PFSK-1 (cell line): ENCODE measurements at regions not wholly inside any gene's neighbourhood (a gene's known extent, or its start where the extent isn't known, plus 50 kb on each side); places are given as distances from the start of the nearest gene placed in this dataset.

Experiments used
- FOXP2 ChIP-seq: optimal IDR thresholded peaks from 2 replicates; pipeline ENCODE3; 2011; ENCODE audit warnings: borderline replicate concordance, control low read depth, inconsistent platforms; ENCODE audit not compliant: insufficient read depth; ENCODE audit errors: extremely low read length, extremely low read depth
- POLR2AphosphoS5 ChIP-seq: IDR thresholded peaks from 2 replicates; pipeline ENCODE4 v1.6.1; 2012; ENCODE audit warnings: low read depth, mild to moderate bottlenecking, control low read depth, low read length, moderate library complexity
- REST ChIP-seq, 2 experiments: IDR thresholded peaks; 2 replicates each; pipeline versions ENCODE4 v1.6.1 to v1.8.0; 2011 to 2012; ENCODE audit warnings: low read depth in 2 of 2, low read length in 2 of 2, control low read depth in 1 of 2, inconsistent platforms in 1 of 2, mild to moderate bottlenecking in 1 of 2, moderate library complexity in 1 of 2; ENCODE audit not compliant: insufficient read depth in 1 of 2
- TAF1 ChIP-seq: IDR thresholded peaks from 2 replicates; pipeline ENCODE4 v1.6.1; 2012; ENCODE audit warnings: low read length, control low read depth, borderline replicate concordance; ENCODE audit not compliant: insufficient read depth

DNA sequence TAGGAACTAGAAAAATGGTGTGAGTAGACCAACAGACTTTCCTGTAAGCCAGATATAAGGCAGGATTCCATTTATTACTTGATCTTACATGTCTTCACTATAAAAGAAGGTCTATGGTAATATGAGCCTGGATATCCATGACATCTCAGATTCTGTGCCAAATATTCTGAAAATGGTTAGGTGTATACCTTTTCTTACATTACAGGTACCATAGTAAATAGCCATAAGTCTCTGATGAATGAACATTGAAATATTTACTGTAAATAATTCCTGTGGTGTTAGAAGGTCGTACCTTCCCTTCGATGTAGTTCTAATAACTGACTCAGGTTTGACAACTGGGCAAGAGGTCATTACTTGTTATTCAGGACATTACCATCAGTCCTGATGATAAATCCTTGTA is 657.9 kb downstream of the BRINP3 start:
- TF ChIP-seq REST (IDR thresholded peaks at IDR 0.05; ENCODE audit: insufficient read depth in 1 of 2, low read depth in 2 of 2, low read length in 2 of 2) (no peak), TAF1 (no peak), POLR2AphosphoS5 (no peak), FOXP2 (no peak)
